IMR-90 (cell line): ENCODE measurements at regions not wholly inside any gene's neighbourhood (a gene's known extent, or its start where the extent isn't known, plus 50 kb on each side); places are given as distances from the start of the nearest gene placed in this dataset.

ENCODE experiments used
- FOS ChIP-seq: fragments of 150-350 bp; IDR thresholded peaks from 2 replicates; pipeline ENCODE4 v1.6.1; 2016; ENCODE audit warnings: low read depth, low read length
- MAFK ChIP-seq: IDR thresholded peaks from 2 replicates; pipeline ENCODE4 v1.6.1; 2012; ENCODE audit warnings: low read depth, low read length, improper control_type of control experiment
- MXI1 ChIP-seq: IDR thresholded peaks from 2 replicates; pipeline ENCODE4 v1.6.1; 2012; ENCODE audit warnings: low read depth, mild to moderate bottlenecking, low read length, moderate library complexity, borderline replicate concordance
- POLR2A ChIP-seq: IDR thresholded peaks from 2 replicates; pipeline ENCODE4 v1.6.1; 2012; ENCODE audit warnings: mild to moderate bottlenecking, low read depth, low read length
- RCOR1 ChIP-seq: IDR thresholded peaks from 2 replicates; pipeline ENCODE4 v1.6.1; 2012; ENCODE audit warnings: mild to moderate bottlenecking, low read length, improper control_type of control experiment; ENCODE audit not compliant: insufficient replicate concordance
- TF ChIP-seq, protein P1 (sequence below): conservative IDR thresholded peaks from 2 replicates; pipeline ENCODE4 v1.5.1; 2012; ENCODE audit warnings: mild to moderate bottlenecking, low read depth, low read length, improper control_type of control experiment
- TF ChIP-seq, protein P2 (sequence below): fragments of 150-350 bp; IDR thresholded peaks from 2 replicates; pipeline ENCODE4 v1.6.1; 2016; ENCODE audit warnings: low read depth, mild to moderate bottlenecking, low read length, moderate library complexity, borderline replicate concordance

DNA sequence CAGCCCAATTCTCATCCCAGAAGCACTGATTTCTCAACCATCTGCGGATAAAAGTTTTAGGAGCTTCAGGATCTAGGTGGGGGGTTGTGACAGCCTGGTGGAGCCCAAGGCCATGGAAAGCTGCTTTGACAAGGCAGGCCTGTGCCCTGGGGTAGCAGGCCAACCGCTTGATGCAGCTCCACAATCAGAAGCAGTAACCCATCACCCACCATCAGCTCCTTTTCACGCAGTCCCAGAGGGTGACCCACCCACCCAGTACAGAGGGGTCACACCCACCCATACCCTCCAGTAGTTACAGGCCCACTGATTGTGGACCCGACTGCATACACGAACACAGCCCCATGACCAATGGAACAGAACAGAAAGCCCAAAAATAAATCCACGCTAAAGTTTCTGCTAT is 253.9 kb downstream of the AHR start:
- TF ChIP-seq MXI1 (no peak), POLR2A (no peak), RCOR1 (no peak), FOS (no peak), MAFK (no peak)
- TF ChIP-seq, protein P1, sequence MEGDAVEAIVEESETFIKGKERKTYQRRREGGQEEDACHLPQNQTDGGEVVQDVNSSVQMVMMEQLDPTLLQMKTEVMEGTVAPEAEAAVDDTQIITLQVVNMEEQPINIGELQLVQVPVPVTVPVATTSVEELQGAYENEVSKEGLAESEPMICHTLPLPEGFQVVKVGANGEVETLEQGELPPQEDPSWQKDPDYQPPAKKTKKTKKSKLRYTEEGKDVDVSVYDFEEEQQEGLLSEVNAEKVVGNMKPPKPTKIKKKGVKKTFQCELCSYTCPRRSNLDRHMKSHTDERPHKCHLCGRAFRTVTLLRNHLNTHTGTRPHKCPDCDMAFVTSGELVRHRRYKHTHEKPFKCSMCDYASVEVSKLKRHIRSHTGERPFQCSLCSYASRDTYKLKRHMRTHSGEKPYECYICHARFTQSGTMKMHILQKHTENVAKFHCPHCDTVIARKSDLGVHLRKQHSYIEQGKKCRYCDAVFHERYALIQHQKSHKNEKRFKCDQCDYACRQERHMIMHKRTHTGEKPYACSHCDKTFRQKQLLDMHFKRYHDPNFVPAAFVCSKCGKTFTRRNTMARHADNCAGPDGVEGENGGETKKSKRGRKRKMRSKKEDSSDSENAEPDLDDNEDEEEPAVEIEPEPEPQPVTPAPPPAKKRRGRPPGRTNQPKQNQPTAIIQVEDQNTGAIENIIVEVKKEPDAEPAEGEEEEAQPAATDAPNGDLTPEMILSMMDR = no peak
- TF ChIP-seq, protein P2, sequence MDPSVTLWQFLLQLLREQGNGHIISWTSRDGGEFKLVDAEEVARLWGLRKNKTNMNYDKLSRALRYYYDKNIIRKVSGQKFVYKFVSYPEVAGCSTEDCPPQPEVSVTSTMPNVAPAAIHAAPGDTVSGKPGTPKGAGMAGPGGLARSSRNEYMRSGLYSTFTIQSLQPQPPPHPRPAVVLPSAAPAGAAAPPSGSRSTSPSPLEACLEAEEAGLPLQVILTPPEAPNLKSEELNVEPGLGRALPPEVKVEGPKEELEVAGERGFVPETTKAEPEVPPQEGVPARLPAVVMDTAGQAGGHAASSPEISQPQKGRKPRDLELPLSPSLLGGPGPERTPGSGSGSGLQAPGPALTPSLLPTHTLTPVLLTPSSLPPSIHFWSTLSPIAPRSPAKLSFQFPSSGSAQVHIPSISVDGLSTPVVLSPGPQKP = no peak
